ENCODE measurements at regions not wholly inside any gene's neighbourhood (a gene's known extent, or its start where the extent isn't known, plus 50 kb on each side); places are given as distances from the start of the nearest gene placed in this dataset.

- ChIA-PET POLR2A (no interaction called here), CTCF (ENCODE audit: low intra/inter-chr PET ratio, low total read pairs) (no interaction called here)
- no peak overlapping the region for H3K27ac ChIP-seq (ENCODE audit: extremely low read length, insufficient read depth, low read length)
- intact Hi-C loops (cut with micrococcal nuclease; ENCODE audit: unreplicated experiment) (no loop called here), in situ Hi-C loops (cut with HindIII; ENCODE audit: extremely low pct_ligation_motif_present, low pct_unique_long_range_greater_than_20kb) (no loop called here)
- no peak overlapping the region for H3K9ac ChIP-seq (ENCODE audit: insufficient read depth, low read depth, low read length)
- no TSS peak for BruUV-seq (replicated peaks)
- H3K27me3 ChIP-seq (ENCODE audit: control insufficient read depth in 1 of 2, insufficient read depth in 2 of 2, low read length in 2 of 2): no peaks in the 10 kb centered on the region; a peak in 1 of 5 replicates
- ATAC-seq (no peak), DNase-seq (ENCODE audit: low spot score) (no peak), FAIRE-seq (no peak)
- no peak overlapping the region for H2AFZ ChIP-seq (ENCODE audit: low read length)
- H3K36me3 ChIP-seq (replicated peaks in 1 of 2; ENCODE audit: control insufficient read depth in 1 of 2, insufficient read depth in 2 of 2, low read length in 2 of 2): no peaks in the 10 kb centered on the region
- peaks cover 20% of the 10 kb centered on the region for H3K4me1 ChIP-seq (ENCODE audit: insufficient read depth, low read length)
- no peaks in the 10 kb centered on the region for H3K9me3 ChIP-seq (ENCODE audit: low read length)
- H3K4me2 ChIP-seq (ENCODE audit: low read depth, low read length): no peak overlapping the region
- no peak overlapping the region for H3K4me3 ChIP-seq (replicated peaks in 1 of 3; ENCODE audit: insufficient read depth in 1 of 3, low read depth in 2 of 3, low read length in 3 of 3)
- no peaks in the 10 kb centered on the region for H3K79me2 ChIP-seq (ENCODE audit: insufficient read depth, low read length)
- no peaks in the 10 kb centered on the region for H4K20me1 ChIP-seq (ENCODE audit: insufficient read depth, low read length)
- TF ChIP-seq ATRX (CRISPR knock-in tag; IDR thresholded peaks at IDR 0.05; ENCODE audit: borderline replicate concordance) (no peak), SMAD1 (CRISPR knock-in tag; IDR thresholded peaks at IDR 0.05; ENCODE audit: borderline replicate concordance, low read depth) (no peak)
Observed at GRCh38 chr6:86822747-86823146, 114.6 kb upstream of the HTR1E start.

- ChIA-PET CTCF (ENCODE audit: low intra/inter-chr PET ratio, low total read pairs) (no interaction called here), POLR2A (no interaction called here)
- no peak overlapping the region for H2AFZ ChIP-seq (ENCODE audit: low read length)
- H3K79me2 ChIP-seq (ENCODE audit: insufficient read depth, low read length): no peaks in the 10 kb centered on the region
- H4K20me1 ChIP-seq (ENCODE audit: insufficient read depth, low read length): no peaks in the 10 kb centered on the region
- H3K36me3 ChIP-seq (replicated peaks in 1 of 2; ENCODE audit: control insufficient read depth in 1 of 2, insufficient read depth in 2 of 2, low read length in 2 of 2): no peaks in the 10 kb centered on the region
- no peaks in the 10 kb centered on the region for H3K9me3 ChIP-seq (ENCODE audit: low read length)
- H3K4me2 ChIP-seq (ENCODE audit: low read depth, low read length): no peak overlapping the region
- FAIRE-seq (no peak), DNase-seq (ENCODE audit: low spot score) (no peak), ATAC-seq (no peak)
- in situ Hi-C loops (cut with HindIII; ENCODE audit: extremely low pct_ligation_motif_present, low pct_unique_long_range_greater_than_20kb): no loop called here
- H3K4me3 ChIP-seq (replicated peaks in 1 of 3; ENCODE audit: insufficient read depth in 1 of 3, low read depth in 2 of 3, low read length in 3 of 3): no peak overlapping the region
- H3K9ac ChIP-seq (ENCODE audit: insufficient read depth, low read depth, low read length): no peak overlapping the region
- intact Hi-C loops (cut with micrococcal nuclease; ENCODE audit: unreplicated experiment): no loop called here
- peaks cover 12% of the 10 kb centered on the region for H3K4me1 ChIP-seq (ENCODE audit: insufficient read depth, low read length)
- BruUV-seq (replicated peaks): no TSS peak
- H3K27ac ChIP-seq (ENCODE audit: extremely low read length, insufficient read depth, low read length): no peak overlapping the region
- 0% methylated on average over 1 of the region's 1 CpG for WGBS (ENCODE audit: low lambda C conversion rate)
- no peaks in the 10 kb centered on the region; a peak in 1 of 5 replicates for H3K27me3 ChIP-seq (ENCODE audit: control insufficient read depth in 1 of 2, insufficient read depth in 2 of 2, low read length in 2 of 2)
- TF ChIP-seq ZBTB34 (CRISPR knock-in tag; IDR thresholded peaks at IDR 0.05) (no peak), REL (CRISPR knock-in tag; conservative IDR thresholded peaks at IDR 0.05) (no peak), MXI1 (IDR thresholded peaks at IDR 0.05; ENCODE audit: borderline replicate concordance, low read depth, low read length) (no peak), AHR (CRISPR knock-in tag; IDR thresholded peaks at IDR 0.05) (no peak), MIXL1 (CRISPR knock-in tag; IDR thresholded peaks at IDR 0.05) (no peak), ZSCAN22 (CRISPR knock-in tag; IDR thresholded peaks at IDR 0.05) (no peak), NFRKB (IDR thresholded peaks at IDR 0.05) (no peak), HNRNPH1 (optimal IDR thresholded peaks at IDR 0.05; ENCODE audit: low read depth, low read length) (no peak)
- TF ChIP-seq, protein P1, sequence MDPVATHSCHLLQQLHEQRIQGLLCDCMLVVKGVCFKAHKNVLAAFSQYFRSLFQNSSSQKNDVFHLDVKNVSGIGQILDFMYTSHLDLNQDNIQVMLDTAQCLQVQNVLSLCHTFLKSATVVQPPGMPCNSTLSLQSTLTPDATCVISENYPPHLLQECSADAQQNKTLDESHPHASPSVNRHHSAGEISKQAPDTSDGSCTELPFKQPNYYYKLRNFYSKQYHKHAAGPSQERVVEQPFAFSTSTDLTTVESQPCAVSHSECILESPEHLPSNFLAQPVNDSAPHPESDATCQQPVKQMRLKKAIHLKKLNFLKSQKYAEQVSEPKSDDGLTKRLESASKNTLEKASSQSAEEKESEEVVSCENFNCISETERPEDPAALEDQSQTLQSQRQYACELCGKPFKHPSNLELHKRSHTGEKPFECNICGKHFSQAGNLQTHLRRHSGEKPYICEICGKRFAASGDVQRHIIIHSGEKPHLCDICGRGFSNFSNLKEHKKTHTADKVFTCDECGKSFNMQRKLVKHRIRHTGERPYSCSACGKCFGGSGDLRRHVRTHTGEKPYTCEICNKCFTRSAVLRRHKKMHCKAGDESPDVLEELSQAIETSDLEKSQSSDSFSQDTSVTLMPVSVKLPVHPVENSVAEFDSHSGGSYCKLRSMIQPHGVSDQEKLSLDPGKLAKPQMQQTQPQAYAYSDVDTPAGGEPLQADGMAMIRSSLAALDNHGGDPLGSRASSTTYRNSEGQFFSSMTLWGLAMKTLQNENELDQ (CRISPR knock-in tag; IDR thresholded peaks at IDR 0.05; ENCODE audit: borderline replicate concordance): no peak
Observed at GRCh38 chr6:86820750-86821149, 116.6 kb upstream of the HTR1E start.
